NCI-H82 (cell line): ENCODE measurements at regions not wholly inside any gene's neighbourhood (a gene's known extent, or its start where the extent isn't known, plus 50 kb on each side); places are given as distances from the start of the nearest gene placed in this dataset.
A peak's percentile ranks its signal among the peaks of the same experiment; 100 is the strongest.
"Not testable (repeated sequence)": the region's sequence is repeated elsewhere in the genome, so short reads cannot be mapped to it uniquely, and the experiment has no call there.

Experiments used
- DNase-seq: peaks from one replicate; lab custom pipeline; 2025; lab: John Stamatoyannopoulos, UW

DNA sequence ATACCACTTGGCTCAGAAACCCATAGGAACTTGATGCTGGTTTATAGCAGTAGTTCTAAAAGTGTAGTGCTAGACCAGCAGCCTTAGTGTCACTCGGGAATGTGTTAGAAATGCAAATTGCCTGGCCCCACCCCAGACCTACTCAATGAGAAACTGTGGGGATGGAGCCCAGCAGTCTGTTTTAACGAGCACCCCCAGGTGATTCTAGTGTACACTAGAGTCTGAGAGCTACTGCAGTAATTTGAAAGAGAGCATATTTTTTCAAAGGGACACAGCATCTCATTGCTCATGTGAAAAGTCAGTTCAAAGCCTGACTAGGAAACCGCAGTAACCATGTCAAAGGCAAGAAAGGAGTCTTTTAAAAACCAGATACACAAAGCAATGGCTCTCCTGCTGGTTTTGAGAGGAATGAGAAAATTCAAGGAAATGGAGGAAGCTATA is 313.4 kb downstream of the SQOR start:
- no peak for DNase-seq

DNA sequence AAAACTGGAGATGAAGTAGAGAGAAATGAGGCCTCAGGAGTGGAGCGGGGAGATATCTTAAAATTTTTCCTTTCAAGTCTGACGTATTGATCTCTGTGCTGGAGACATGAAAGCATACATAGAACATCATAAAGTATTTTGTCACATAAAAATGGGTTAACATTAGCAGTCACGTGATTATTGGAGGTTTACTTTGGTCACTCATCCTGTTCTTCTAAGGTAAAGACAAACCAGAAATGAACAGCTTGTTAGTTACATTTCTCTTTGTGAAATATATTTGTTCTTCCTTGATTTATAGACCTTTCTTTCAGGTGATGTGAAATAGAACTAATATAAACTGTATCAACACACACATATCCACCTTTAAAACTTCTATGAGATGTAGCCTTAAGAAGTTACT is 324.1 kb downstream of the SQOR start:
- DNase-seq: no peak

DNA sequence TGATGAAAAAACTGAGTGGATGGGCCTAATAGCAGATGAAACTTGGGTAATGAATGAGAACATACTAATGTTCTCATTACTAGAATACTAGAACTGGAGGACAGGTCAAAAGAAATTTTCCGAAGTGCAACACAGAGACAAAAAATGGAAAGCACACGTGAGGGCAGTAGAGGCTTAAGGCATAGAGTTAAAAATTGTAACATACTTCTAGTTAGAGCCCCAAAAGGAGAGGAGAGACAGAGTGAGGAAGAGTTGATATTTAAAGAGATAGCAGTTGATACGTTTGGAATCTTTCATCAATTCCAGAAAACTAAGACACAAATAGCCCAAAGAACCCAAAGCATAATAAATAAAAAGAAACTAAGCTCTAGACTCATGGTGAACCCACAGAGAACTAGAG is 327.9 kb downstream of the SQOR start:
- no peak for DNase-seq

- no peak for DNase-seq
Measured at GRCh38 chr15:45970542-45970941, 335.7 kb downstream of the SQOR start.

GRCh38 chr15:45980366-45980765 is 345.5 kb downstream of the SQOR start:
- DNase-seq: no peak

DNA sequence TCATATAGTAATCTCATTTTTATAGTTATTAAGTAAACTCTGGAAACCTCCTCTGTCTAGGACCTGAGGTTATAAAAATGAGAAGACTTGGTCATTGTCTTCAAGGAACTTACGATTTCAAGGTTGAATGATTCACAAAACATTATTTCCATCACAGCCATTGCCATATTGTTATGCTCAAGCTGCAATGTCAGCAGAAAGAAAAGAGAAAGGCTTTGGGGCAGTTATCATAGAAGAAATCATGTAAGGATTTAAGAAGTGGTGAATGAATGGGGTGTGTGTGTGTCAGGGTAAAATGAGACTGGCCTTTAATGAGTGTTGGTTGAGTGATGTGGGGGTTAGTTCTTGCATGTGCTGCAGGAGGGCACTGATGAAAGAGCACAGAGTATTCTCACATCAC is 346.8 kb downstream of the SQOR start:
- DNase-seq: no peak

DNA sequence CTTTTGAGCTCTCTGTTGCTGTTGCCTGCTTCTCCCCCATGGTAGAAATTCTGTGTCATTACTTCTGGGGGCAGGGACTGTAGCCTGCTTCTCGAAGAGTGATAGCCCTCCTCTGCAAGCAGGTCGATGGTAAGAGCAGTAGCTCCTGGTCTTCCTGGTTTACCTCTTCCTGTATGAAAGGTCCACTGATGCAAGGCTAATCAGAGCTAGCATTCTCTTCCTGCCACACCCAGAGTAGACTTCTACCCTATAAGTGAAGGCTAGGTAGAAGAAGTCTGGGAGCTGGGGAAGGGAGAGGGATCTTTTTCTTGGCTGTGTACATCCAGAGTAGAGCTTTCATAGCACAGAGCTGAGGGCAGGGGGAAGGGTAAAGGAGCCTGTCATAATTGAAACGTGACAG is 357.0 kb downstream of the SQOR start:
- no peak for DNase-seq

DNA sequence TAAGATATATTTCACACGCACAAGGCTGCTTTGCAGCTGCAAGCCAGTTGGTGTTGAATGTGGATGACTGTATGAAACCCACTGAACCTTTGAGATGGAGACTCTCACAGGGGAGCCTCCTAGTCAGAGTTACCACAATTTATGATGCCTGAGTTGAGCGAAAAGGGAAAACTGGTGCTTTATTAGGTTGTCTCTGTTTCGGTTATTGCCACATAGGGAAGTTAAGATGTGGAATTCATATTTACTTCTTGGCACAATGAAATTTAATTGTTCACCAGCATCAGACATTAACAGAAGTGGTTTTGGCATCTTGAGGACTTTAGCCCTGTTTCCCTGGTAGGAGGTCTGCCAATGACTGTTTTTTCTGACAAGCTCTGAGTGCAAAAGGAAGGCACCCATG is 358.2 kb downstream of the SQOR start:
- DNase-seq: no peak

- DNase-seq: no peak
Measured at GRCh38 chr15:45993508-45993907, 358.7 kb downstream of the SQOR start.

DNA sequence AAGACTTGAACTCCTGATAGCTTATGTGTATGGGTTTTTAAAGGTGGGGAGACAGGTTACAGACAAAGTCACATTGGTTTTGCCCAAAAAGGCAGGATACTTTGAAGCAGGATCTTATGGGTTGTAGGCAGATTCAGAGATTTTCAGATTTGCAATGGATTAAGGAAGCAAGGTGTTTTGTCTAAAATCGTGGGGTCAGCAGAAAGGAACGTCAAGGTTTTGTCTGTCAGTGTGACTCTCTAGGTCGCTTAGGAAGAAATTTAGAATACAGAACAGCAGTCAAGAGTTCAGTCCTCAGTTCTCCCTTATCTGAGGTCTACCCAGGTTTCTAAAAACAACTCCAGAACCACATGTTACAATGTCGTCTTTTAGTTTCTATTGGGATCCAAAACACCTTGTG is 361.0 kb downstream of the SQOR start:
- DNase-seq: no peak

GRCh38 chr15:46014532-46014931 is 379.7 kb downstream of the SQOR start:
- DNase-seq: no peak

GRCh38 chr15:46034755-46035154 is 399.9 kb downstream of the SQOR start:
- no peak for DNase-seq

GRCh38 chr15:46039703-46040102 is 404.9 kb downstream of the SQOR start:
- DNase-seq: no peak

DNA sequence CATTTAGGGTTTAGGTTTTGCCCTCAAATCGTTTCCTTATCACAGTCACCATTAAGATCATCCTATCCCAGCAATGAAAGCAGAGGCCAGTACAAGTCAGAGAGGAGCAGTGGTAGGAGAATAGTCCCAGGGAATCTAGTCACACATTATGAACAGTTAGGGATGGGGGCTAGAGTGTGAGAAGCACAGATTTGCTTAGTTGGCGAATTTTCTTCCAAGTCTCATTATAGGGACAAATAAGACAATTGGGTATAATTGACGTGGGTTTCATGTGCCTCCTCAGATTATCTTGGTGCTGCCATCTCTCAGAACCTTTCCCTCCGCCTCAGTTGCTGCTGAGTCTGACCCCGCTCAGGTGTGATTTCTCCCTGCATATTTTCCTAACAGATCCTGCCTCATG is 407.1 kb downstream of the SQOR start:
- no peak for DNase-seq

GRCh38 chr15:46059921-46060594 is 425.2 kb downstream of the SQOR start:
- no peak for DNase-seq

DNA sequence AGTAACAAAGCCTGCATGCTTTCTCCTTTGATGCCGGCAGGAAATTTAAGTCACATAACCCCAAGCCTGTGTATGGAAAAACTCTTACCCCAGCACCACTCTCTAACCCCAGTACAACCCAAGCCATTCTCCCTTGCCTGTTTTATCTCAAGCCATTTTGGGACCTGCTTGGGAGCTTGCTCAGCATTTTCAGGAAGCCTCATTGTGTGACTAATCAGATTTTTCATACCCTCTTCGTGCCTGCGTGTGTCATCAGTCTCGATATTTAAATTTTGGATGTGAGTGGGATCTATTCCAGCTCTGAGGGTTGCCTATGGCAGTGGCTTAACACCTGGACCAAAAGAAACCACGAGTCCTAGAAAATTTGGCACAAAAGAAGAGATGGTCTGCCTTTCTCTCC is 426.2 kb downstream of the SQOR start:
- no peak for DNase-seq

DNA sequence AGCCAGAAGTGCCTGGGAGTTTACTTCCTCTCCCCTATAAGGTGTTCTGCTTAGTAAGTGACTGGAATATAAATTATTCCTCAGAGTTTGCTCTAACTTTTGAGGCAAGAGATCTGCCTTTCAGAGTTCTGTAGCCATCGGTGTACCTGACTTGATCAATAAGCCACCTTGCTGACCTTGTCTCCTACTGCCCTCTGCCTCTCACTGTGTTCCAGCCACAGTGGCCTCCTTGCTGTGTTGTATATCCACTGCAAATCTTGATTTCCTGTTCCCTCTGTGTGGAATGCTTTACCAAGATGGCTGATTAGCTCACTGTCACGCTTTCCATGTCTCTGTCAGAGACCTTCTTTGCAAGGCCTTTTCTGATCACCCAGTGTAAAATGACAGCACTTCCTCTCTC is 442.4 kb downstream of the SQOR start:
- no peak for DNase-seq

GRCh38 chr15:46079046-46079445 is 444.2 kb downstream of the SQOR start:
- no peak for DNase-seq

DNA sequence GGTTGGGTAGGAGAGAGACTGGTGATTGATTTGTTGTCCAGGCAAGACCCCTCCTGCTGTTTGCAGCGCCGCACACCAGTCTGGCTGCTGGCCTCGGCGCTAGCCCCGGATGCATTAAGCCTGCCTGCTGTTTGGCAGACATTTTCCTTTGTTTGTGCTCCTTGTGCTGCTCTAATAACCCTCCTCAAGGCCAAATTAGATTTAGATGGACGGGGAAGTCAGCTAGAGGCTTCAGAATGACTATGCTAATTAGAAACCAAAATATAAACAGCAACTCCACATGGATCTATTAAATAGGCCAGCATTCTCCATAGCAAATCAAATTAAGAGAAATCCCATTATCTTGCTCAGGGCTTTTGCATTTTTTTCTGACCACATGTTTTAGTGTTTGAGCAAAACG is 445.2 kb downstream of the SQOR start:
- DNase-seq: peak; percentile 97

GRCh38 chr15:46088486-46089445 is 453.9 kb downstream of the SQOR start:
- no peak for DNase-seq

GRCh38 chr15:46089467-46089935 is 454.7 kb downstream of the SQOR start:
- DNase-seq: no peak

DNA sequence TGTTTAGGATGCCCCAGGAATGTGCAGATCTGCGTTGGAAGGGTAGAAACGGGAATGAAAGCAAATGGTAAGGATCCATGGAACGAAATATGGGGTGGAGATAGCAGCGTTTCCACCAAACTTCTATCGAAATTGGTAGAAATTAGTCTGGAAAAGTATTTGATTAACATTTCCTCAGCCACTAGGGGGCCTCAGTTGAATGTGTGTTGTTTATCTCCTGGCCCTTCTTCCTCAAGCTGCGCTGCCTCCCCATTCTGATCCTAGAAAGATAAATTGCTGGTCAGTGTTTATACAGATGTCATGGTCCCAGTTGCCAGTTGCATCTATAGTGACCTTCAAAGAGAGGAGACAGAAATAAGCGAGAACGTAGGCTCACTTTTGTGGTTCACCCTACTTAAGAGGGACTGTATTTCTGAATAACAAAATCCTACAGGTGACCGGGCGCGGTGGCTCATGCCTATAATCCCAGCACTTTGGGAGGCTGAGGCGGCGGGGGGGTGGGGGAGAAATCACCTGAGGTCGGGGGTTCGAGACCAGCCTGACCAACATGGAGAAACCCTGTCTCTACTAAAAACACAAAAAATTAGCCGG is 457.1 kb downstream of the SQOR start:
- peak; percentile 88 for DNase-seq

- not testable (repeated sequence) for DNase-seq
Measured at GRCh38 chr15:46098006-46098405, 463.2 kb downstream of the SQOR start.
